ENCODE measurements at regions not wholly inside any gene's neighbourhood (a gene's known extent, or its start where the extent isn't known, plus 50 kb on each side); places are given as distances from the start of the nearest gene placed in this dataset.

GRCh38 chr5:133885566-133885965 is 82.9 kb downstream of the C5orf15 start:
- no peak for ATAC-seq
- TF ChIP-seq ESRRG (CRISPR knock-in tag; IDR thresholded peaks at IDR 0.05): no peak
- no peak for TF ChIP-seq TSHZ2 (CRISPR knock-in tag; IDR thresholded peaks at IDR 0.05)
- no peak for TF ChIP-seq RARB (CRISPR knock-in tag; IDR thresholded peaks at IDR 0.05)
- TF ChIP-seq PATZ1 (CRISPR knock-in tag; IDR thresholded peaks at IDR 0.05; ENCODE audit: borderline replicate concordance): no peak
- no peak for TF ChIP-seq ZNF70 (CRISPR knock-in tag; IDR thresholded peaks at IDR 0.05)
- TF ChIP-seq BACH2 (CRISPR knock-in tag; IDR thresholded peaks at IDR 0.05; ENCODE audit: borderline replicate concordance): no peak
- no peak for TF ChIP-seq ZC3H10 (CRISPR knock-in tag; IDR thresholded peaks at IDR 0.05)
- TF ChIP-seq PPARA (CRISPR knock-in tag; IDR thresholded peaks at IDR 0.05; ENCODE audit: borderline replicate concordance): no peak
- no peak for TF ChIP-seq TCF4 (CRISPR knock-in tag; IDR thresholded peaks at IDR 0.05; ENCODE audit: borderline replicate concordance)
- TF ChIP-seq ARNTL (CRISPR knock-in tag; IDR thresholded peaks at IDR 0.05; ENCODE audit: borderline replicate concordance, low read depth): no peak

- TF ChIP-seq TOX (CRISPR knock-in tag; IDR thresholded peaks at IDR 0.05; ENCODE audit: borderline replicate concordance) (no peak), CREB5 (CRISPR knock-in tag; IDR thresholded peaks at IDR 0.05; ENCODE audit: low read depth) (no peak), RARB (CRISPR knock-in tag; IDR thresholded peaks at IDR 0.05) (no peak), CSDC2 (CRISPR knock-in tag; IDR thresholded peaks at IDR 0.05) (no peak), ZNF8 (CRISPR knock-in tag; IDR thresholded peaks at IDR 0.05) (no peak), ZC3H10 (CRISPR knock-in tag; IDR thresholded peaks at IDR 0.05) (no peak), ZFP3 (CRISPR knock-in tag; IDR thresholded peaks at IDR 0.05) (no peak), GLIS3 (CRISPR knock-in tag; IDR thresholded peaks at IDR 0.05) (no peak), OSR1 (CRISPR knock-in tag; IDR thresholded peaks at IDR 0.05) (no peak), POU6F1 (CRISPR knock-in tag; IDR thresholded peaks at IDR 0.05; ENCODE audit: borderline replicate concordance, low read depth) (no peak), TCF4 (CRISPR knock-in tag; IDR thresholded peaks at IDR 0.05; ENCODE audit: borderline replicate concordance) (no peak), ZFP30 (CRISPR knock-in tag; IDR thresholded peaks at IDR 0.05) (no peak), PPARA (CRISPR knock-in tag; IDR thresholded peaks at IDR 0.05; ENCODE audit: borderline replicate concordance) (no peak), ISL1 (CRISPR knock-in tag; IDR thresholded peaks at IDR 0.05) (no peak), TSHZ2 (CRISPR knock-in tag; IDR thresholded peaks at IDR 0.05) (no peak), SNAI2 (CRISPR knock-in tag; IDR thresholded peaks at IDR 0.05) (no peak), ZNF565 (CRISPR knock-in tag; conservative IDR thresholded peaks at IDR 0.05; ENCODE audit: low read depth) (no peak), CSRNP3 (CRISPR knock-in tag; IDR thresholded peaks at IDR 0.05) (no peak), PATZ1 (CRISPR knock-in tag; IDR thresholded peaks at IDR 0.05; ENCODE audit: borderline replicate concordance) (no peak), BACH2 (CRISPR knock-in tag; IDR thresholded peaks at IDR 0.05; ENCODE audit: borderline replicate concordance) (no peak)
- ATAC-seq: no peak
These were observed 83.7 kb downstream of the C5orf15 start for GRCh38 chr5:133884569-133885311.
